ENCODE measurements at regions not wholly inside any gene's neighbourhood (a gene's known extent, or its start where the extent isn't known, plus 50 kb on each side); places are given as distances from the start of the nearest gene placed in this dataset.
"Not testable (repeated sequence)": the region's sequence is repeated elsewhere in the genome, so short reads cannot be mapped to it uniquely, and the experiment has no call there.

GRCh38 chr4:165806613-165807012, 66.4 kb upstream of the TLL1 start:
- Histone ChIP-seq H3K9me3 (replicated peaks; ENCODE audit: low read length) (no peaks in the 10 kb centered on the region), H3K27me3 (ENCODE audit: control insufficient read depth, insufficient read depth, low read length) (no peaks in the 10 kb centered on the region), H3K4me2 (ENCODE audit: low read length) (no peak overlapping the region), H3K4me3 (ENCODE audit: low read length) (no peak overlapping the region), H3K9ac (ENCODE audit: low read depth, low read length) (no peak overlapping the region), H3K4me1 (ENCODE audit: control insufficient read depth, insufficient read depth, low read length) (no peaks in the 10 kb centered on the region), H3K36me3 (ENCODE audit: insufficient read depth, low read length) (no peaks in the 10 kb centered on the region)

- no peak overlapping the region for H3K4me2 ChIP-seq (ENCODE audit: low read length)
- no peaks in the 10 kb centered on the region for H3K36me3 ChIP-seq (ENCODE audit: insufficient read depth, low read length)
- H3K4me3 ChIP-seq (ENCODE audit: low read length): no peak overlapping the region
- no peaks in the 10 kb centered on the region for H3K9me3 ChIP-seq (replicated peaks; ENCODE audit: low read length)
- H3K9ac ChIP-seq (ENCODE audit: low read depth, low read length): no peak overlapping the region
- H3K27me3 ChIP-seq (ENCODE audit: control insufficient read depth, insufficient read depth, low read length): no peaks in the 10 kb centered on the region
- H3K4me1 ChIP-seq (ENCODE audit: control insufficient read depth, insufficient read depth, low read length): peaks cover 10% of the 10 kb centered on the region
Observed at GRCh38 chr4:165810726-165811125, 62.3 kb upstream of the TLL1 start.

- no peak overlapping the region for H3K4me3 ChIP-seq (ENCODE audit: low read length)
- H3K9me3 ChIP-seq (replicated peaks; ENCODE audit: low read length): no peaks in the 10 kb centered on the region
- peaks cover 10% of the 10 kb centered on the region for H3K4me1 ChIP-seq (ENCODE audit: control insufficient read depth, insufficient read depth, low read length)
- H3K9ac ChIP-seq (ENCODE audit: low read depth, low read length): no peak overlapping the region
- no peak overlapping the region for H3K4me2 ChIP-seq (ENCODE audit: low read length)
- no peaks in the 10 kb centered on the region for H3K27me3 ChIP-seq (ENCODE audit: control insufficient read depth, insufficient read depth, low read length)
- no peaks in the 10 kb centered on the region for H3K36me3 ChIP-seq (ENCODE audit: insufficient read depth, low read length)
Observed at GRCh38 chr4:165813606-165814005, 59.4 kb upstream of the TLL1 start.

DNA sequence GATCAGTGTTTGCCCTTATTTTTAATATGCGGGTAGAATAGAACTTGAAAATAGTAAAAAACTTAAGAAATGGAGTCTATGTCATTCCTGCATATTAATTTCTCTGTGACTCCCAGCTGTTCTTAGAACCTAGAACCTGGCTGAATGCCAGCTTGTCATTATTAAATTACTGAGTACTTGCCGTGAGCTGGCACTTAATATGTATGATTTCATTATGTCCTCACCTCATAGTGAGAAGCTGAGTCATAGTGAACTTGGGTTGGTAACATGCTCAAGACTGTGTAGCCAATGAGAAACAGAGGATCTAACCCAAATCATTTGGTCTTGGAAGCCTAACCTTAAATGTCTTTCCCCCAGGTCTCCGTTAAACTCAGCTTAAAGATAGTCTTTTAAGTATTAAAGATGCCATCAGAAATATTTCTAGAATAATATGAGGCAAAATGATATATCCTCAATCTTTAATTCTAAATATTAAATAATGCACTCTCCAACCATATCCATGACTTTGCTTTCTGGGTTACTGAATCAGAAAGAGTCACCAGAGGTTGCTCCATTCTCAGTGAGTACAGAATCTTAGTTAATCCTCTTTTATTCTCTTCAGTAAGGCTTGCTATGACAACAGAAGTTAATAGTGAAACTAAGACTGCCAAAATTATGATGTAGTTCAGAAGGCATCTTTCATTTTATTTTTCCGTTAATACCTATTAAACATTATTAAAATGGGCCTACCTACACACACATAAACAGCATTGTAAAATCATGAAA, 58.6 kb upstream of the TLL1 start:
- H3K4me3 ChIP-seq (ENCODE audit: low read length): no peak overlapping the region
- no peaks in the 10 kb centered on the region for H3K9me3 ChIP-seq (replicated peaks; ENCODE audit: low read length)
- no peaks in the 10 kb centered on the region for H3K36me3 ChIP-seq (ENCODE audit: insufficient read depth, low read length)
- peaks cover 10% of the 10 kb centered on the region for H3K4me1 ChIP-seq (ENCODE audit: control insufficient read depth, insufficient read depth, low read length)
- H3K4me2 ChIP-seq (ENCODE audit: low read length): no peak overlapping the region
- H3K27me3 ChIP-seq (ENCODE audit: control insufficient read depth, insufficient read depth, low read length): no peaks in the 10 kb centered on the region
- H3K9ac ChIP-seq (ENCODE audit: low read depth, low read length): no peak overlapping the region

- H3K36me3 ChIP-seq (ENCODE audit: insufficient read depth, low read length); H3K27me3 ChIP-seq (ENCODE audit: control insufficient read depth, insufficient read depth, low read length); H3K9me3 ChIP-seq (replicated peaks; ENCODE audit: low read length); H3K4me1 ChIP-seq (ENCODE audit: control insufficient read depth, insufficient read depth, low read length); H3K9ac ChIP-seq (ENCODE audit: low read depth, low read length); H3K4me3 ChIP-seq (ENCODE audit: low read length); H3K4me2 ChIP-seq (ENCODE audit: low read length): not testable (repeated sequence)
Observed at GRCh38 chr4:165819126-165819525, 53.9 kb upstream of the TLL1 start.
